LNCAP (cell line): ENCODE measurements at regions not wholly inside any gene's neighbourhood (a gene's known extent, or its start where the extent isn't known, plus 50 kb on each side); places are given as distances from the start of the nearest gene placed in this dataset.

Source experiments
- TF ChIP-seq, protein P1 (sequence below): fragments of 450-650 bp; IDR thresholded peaks from 2 replicates; pipeline ENCODE4 v1.5.1; 2017; ENCODE audit warnings: mild to moderate bottlenecking

DNA sequence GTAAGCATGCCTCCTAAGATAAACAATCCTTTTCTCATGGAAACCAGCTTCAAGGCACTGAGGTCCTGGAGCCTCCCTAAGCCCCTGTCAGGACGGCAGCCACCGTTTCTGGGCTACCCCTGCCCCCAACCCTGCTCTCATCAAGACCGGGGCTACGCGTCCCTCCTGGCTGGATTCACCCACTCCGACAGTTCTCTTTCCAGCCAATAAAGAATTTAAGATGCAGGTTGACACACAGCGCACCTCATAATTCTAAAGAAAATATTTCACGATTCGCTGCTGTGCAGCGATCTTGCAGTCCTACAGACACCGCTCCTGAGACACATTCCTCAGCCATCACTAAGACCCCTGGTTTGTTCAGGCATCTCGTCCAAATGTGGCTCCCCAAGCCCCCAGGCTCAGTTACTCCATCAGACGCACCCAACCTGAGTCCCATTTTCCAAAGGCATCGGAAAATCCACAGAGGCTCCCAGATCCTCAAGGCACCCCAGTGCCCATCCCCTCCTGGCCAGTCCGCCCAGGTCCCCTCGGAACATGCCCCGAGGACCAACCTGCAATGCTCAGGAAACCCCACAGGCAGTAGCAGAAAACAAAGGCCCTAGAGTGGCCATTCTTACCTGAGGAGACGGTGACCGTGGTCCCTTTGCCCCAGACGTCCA lies 336.3 kb downstream of the TMEM121 start:
- TF ChIP-seq, protein P1, sequence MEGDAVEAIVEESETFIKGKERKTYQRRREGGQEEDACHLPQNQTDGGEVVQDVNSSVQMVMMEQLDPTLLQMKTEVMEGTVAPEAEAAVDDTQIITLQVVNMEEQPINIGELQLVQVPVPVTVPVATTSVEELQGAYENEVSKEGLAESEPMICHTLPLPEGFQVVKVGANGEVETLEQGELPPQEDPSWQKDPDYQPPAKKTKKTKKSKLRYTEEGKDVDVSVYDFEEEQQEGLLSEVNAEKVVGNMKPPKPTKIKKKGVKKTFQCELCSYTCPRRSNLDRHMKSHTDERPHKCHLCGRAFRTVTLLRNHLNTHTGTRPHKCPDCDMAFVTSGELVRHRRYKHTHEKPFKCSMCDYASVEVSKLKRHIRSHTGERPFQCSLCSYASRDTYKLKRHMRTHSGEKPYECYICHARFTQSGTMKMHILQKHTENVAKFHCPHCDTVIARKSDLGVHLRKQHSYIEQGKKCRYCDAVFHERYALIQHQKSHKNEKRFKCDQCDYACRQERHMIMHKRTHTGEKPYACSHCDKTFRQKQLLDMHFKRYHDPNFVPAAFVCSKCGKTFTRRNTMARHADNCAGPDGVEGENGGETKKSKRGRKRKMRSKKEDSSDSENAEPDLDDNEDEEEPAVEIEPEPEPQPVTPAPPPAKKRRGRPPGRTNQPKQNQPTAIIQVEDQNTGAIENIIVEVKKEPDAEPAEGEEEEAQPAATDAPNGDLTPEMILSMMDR: no peak

DNA sequence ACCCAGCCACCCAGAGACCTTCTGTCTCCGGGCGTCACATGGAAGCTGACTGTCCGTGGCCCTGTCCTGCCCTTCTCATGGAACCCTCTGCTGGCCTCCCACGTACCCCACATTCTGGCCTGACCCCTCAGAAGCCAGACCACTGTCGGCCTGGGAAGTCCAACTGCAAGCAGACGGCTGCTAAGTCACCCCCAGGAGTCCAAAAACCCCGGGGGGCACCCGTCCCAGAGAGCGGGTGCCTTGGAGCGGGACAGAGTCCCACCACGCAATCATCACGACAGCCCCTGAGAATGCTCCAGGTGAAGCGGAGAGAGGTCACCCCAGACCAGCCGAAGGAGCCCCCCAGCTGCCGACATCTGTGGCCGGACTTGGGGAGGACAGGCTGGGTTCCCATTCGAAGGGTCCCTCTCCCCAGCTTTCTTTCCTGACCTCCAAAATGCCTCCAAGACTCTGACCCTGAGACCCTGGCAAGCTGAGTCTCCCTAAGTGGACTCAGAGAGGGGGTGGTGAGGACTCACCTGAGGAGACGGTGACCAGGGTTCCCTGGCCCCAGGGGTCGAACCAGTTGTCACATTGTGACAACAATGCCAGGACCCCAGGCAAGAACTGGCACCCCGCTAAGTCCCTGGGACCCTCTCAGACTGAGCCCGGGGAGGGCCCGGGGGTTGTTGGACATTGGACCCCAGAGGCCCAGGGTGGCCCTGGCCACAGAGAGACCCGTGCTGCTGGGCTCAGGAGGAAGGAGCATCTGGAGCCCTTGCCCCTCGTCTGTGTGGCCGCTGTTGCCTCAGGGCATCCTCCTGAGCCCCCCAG lies 337.1 kb downstream of the TMEM121 start:
- TF ChIP-seq, protein P1: no peak

DNA sequence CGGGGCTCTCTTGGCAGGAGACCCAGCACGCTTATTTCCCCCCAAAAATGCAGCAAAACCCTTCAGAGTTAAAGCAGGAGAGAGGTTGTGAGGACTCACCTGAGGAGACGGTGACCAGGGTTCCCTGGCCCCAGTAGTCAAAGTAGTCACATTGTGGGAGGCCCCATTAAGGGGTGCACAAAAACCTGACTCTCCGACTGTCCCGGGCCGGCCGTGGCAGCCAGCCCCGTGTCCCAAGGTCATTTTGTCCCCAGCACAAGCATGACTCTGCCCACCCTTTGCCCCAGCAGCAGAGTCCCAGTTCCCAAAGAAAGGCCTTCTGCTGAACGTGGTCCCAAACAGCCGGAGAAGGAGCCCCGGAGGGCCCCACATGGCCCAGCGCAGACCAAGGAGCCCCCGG lies 337.7 kb downstream of the TMEM121 start:
- TF ChIP-seq, protein P1: no peak

DNA sequence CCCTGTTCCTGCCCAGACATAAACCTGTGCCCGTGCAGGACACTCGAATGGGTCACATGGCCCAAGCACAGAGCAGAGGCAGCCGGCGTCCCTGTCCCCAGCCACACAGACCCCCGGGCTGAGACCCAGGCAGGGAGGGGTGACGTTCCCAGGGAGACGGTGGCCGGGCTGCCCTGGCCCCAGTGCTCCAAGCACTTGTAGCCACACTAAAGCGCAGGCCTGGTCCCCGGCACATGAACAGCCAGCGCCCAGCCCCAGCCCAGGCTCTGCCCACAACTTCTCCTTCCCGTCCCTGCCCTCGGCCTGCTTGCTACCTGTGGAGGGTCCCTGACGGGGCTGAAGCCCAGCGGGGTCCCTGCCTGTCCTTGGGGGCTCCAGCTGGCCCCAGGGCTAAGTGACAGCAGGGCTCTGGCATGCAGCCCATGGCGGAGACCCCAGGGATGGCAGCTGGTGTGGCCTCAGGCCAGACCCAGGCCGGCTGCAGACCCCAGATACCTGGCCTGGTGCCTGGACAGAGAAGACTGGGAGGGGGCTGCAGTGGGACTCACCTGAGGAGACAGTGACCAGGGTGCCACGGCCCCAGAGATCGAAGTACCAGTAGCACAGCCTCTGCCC lies 338.4 kb downstream of the TMEM121 start:
- TF ChIP-seq, protein P1: no peak

DNA sequence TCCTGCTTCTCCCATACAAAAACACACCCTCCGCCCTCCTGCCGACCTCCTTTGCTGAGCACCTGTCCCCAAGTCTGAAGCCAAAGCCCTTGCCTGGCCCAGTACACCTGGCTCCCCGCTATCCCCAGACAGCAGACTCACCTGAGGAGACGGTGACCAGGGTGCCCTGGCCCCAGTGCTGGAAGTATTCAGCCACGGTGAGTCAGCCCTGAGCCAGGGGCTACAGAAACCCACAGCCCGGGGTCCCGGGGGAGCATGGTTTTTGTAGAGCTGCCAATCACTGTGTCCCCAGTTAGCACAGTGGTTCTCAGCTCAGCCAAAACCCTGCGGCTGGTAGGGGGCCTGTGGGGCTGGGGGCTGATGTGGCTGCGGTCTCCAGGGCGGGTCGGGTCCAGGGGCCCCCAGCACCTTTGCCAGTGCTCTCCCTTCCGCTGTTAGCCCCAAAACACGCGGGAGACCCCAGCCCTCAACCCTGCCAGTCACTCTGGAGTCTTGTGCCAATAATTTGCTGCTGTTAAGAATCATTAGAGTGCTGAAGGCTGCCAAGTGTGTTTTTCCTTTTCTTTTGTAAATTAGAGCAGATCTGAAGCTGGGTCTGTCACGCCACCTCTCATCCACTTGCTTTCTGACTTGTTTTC lies 339.0 kb downstream of the TMEM121 start:
- TF ChIP-seq, protein P1: no peak

DNA sequence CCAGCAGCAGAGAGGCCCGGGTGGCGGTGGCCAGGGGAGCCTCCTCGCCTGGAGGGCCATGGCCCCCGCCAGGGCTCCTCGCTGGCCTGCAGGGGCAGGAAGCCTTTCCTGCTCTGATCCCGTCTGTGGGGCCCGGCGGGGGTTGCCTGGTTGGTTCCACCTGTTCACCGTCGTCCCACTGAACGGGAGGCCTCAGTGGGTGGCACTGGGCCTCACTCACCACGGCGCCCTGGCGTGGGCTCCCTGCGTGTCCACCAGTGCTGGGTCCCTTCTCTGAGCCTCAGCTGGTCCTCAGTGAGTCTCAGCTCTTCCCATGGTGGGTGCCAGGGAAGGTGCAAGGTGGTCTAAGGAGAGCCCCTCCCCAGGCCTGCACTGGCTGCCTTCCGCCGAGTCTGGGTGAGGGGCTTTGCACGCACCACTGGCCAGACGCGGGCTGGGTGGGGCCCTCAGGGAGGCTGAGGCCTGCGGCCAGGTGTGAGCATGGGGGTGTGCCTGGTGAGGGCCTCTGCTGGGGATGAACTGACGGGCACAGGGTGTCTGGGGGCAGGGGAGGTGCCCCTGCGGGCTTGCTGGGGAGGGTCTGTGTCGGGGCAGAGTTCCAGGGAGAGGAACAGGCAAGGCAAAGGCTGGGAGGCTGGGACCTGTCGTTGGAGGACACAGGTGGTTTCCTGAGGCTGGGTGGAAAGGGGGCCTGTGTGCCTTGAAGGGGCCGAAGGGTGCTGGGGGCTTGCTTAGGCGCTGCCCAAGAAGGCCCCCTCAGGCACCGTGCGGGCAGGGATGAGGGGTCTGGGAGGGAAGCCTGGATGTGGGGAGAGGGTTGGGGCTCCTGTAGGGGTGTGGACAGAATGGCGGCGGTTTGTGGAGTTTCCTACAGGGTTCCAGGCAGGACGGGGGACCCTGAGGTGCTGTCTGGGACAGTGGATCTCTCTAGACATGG lies 339.8 kb downstream of the TMEM121 start:
- TF ChIP-seq, protein P1: no peak
